Heart left ventricle (tissue), 13 donors: ENCODE measurements at regions not wholly inside any gene's neighbourhood (a gene's known extent, or its start where the extent isn't known, plus 50 kb on each side); places are given as distances from the start of the nearest gene placed in this dataset.

ENCODE experiments used
- CTCF ChIP-seq, 12 donors: fragments of 200-600 bp; sonication (generic) in 4 of 12; IDR thresholded peaks; one replicate each; pipeline versions ENCODE4 v1.5.0 to v1.8.0; 2018 to 2022; ENCODE audit warnings: antibody characterized with exemption in 12 of 12, mild to moderate bottlenecking in 5 of 12
- POLR2A ChIP-seq, 2 donors: fragments of 450-650 bp; IDR thresholded peaks; one replicate each; pipeline ENCODE4 v1.6.1; 2017; ENCODE audit warnings: antibody characterized with exemption in 2 of 2, mild to moderate bottlenecking in 2 of 2, moderate library complexity in 2 of 2
- donor health status: ischemic (EF 13 %, LVEDD 7.1; RV severe dilation, severe dysfunction).
- donor health status: DM: no; HTN: yes; CAD: no.
- donor health status: DM: no; HTN: no; CAD: no.
- donor health status: ischemic (EF 25% LVEDD 6.9; RV normal size, moderate dysfunction).
- donor health status: ischemic (EF 25% LVEDD 5.7; RV mildly dilated, moderate dysfunction).
- donor health status: ischemic (EF 35%, LVEDD 5.7; RV mildly dilated, moderate dysfunction).
- donor health status: nonischemic (EF 11% LVEDD 7.7; RV severe dilation, severe dysfunction).
- donor health status: DM: yes; HTN: yes; CAD: no.
- donor health status: PGD.
- donor health status: ischemic (EF 29% LVEDD 5.4; RV normal size, mild dysfunction).
- donor health status: nonischemic (EF 23%, LVEDD 6.1; RV moderate dilation, normal function).

DNA sequence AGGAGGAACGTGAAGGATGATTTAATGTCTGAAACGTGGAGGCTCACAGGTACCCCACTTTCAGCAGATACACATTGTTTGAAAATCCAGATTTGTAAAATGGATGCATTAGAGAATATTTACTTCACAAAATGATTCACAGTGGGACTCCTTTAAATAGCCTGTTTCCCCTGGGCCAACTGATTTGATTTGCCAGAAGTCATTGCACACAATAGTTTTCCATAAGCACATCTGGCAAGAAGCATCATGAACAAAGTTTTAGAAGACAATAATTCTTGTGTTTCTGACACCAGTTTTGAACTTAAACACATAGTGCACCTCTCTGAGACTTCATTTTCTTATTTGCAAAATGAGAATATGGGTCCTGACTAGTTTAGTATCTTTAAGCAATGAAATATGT lies 451.4 kb upstream of the SLC14A2 start:
- TF ChIP-seq CTCF (IDR thresholded peaks at IDR 0.05) (no peak), POLR2A (IDR thresholded peaks at IDR 0.05) (no peak)
